ENCODE measurements at regions not wholly inside any gene's neighbourhood (a gene's known extent, or its start where the extent isn't known, plus 50 kb on each side); places are given as distances from the start of the nearest gene placed in this dataset.

DNA sequence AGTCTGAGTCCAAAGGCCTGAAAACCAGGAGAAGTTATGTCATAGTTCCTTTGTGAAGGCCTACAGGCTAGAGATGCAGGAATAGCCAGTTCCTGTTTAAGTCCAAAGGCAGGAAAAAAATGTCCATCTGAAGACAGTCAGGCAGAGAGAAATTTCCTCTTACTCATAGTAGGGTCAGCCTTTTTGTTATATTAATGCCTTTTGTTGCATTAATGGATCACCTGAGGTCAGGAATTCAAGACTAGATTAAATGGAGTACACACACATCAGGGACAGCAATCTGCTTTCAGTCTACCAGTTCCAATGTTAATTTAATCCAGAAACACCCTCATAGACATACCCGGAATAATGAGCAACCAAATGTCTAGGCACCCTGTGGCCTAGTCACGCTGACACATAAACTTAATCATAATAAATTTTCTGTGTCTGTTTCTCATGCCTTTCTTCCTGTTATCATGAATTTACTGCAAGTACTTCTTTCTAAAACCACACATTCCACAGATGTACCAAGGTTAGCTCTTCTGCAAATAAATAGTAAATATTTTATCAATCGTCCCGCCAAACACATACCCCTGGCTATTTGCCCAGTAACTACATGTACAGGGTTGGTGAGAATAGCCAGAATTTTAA lies 703.9 kb downstream of the EFNA5 start:
- TF ChIP-seq, protein P1, sequence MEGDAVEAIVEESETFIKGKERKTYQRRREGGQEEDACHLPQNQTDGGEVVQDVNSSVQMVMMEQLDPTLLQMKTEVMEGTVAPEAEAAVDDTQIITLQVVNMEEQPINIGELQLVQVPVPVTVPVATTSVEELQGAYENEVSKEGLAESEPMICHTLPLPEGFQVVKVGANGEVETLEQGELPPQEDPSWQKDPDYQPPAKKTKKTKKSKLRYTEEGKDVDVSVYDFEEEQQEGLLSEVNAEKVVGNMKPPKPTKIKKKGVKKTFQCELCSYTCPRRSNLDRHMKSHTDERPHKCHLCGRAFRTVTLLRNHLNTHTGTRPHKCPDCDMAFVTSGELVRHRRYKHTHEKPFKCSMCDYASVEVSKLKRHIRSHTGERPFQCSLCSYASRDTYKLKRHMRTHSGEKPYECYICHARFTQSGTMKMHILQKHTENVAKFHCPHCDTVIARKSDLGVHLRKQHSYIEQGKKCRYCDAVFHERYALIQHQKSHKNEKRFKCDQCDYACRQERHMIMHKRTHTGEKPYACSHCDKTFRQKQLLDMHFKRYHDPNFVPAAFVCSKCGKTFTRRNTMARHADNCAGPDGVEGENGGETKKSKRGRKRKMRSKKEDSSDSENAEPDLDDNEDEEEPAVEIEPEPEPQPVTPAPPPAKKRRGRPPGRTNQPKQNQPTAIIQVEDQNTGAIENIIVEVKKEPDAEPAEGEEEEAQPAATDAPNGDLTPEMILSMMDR (IDR thresholded peaks at IDR 0.05) = no peak
- TF ChIP-seq POLR2A (IDR thresholded peaks at IDR 0.05) = no peak

Data from right lobe of liver (tissue), 4 donors.